ENCODE measurements at regions not wholly inside any gene's neighbourhood (a gene's known extent, or its start where the extent isn't known, plus 50 kb on each side); places are given as distances from the start of the nearest gene placed in this dataset.

DNA sequence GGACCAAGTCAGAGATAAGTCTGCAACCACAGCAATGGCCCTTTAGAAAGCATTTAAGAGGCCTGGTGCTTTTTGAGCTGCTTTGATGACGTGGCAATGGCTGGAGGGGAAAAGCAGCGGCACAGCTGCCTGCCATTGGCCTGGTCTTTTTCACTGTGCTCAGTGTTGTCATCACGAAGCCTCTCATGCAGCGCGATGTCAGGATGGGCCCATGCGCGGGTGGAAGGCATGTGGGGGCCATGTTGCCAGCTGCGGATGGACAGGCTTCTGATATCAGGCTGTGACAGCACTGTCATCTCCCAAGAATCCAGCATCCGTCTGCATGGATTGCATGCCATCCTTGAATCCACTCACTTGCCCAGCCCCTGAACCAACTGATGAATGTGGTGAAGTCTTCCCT lies 204.5 kb downstream of the ACKR3 start:
- no peak for TF ChIP-seq ZBTB7A (IDR thresholded peaks at IDR 0.05; ENCODE audit: low read depth)
- TF ChIP-seq CREB1 (IDR thresholded peaks at IDR 0.05; ENCODE audit: low read depth): no peak
- no peak for TF ChIP-seq YY1 (IDR thresholded peaks at IDR 0.05; ENCODE audit: low read depth)
- no peak for TF ChIP-seq TCF12 (IDR thresholded peaks at IDR 0.05; ENCODE audit: low read depth)
- TF ChIP-seq, protein P1, sequence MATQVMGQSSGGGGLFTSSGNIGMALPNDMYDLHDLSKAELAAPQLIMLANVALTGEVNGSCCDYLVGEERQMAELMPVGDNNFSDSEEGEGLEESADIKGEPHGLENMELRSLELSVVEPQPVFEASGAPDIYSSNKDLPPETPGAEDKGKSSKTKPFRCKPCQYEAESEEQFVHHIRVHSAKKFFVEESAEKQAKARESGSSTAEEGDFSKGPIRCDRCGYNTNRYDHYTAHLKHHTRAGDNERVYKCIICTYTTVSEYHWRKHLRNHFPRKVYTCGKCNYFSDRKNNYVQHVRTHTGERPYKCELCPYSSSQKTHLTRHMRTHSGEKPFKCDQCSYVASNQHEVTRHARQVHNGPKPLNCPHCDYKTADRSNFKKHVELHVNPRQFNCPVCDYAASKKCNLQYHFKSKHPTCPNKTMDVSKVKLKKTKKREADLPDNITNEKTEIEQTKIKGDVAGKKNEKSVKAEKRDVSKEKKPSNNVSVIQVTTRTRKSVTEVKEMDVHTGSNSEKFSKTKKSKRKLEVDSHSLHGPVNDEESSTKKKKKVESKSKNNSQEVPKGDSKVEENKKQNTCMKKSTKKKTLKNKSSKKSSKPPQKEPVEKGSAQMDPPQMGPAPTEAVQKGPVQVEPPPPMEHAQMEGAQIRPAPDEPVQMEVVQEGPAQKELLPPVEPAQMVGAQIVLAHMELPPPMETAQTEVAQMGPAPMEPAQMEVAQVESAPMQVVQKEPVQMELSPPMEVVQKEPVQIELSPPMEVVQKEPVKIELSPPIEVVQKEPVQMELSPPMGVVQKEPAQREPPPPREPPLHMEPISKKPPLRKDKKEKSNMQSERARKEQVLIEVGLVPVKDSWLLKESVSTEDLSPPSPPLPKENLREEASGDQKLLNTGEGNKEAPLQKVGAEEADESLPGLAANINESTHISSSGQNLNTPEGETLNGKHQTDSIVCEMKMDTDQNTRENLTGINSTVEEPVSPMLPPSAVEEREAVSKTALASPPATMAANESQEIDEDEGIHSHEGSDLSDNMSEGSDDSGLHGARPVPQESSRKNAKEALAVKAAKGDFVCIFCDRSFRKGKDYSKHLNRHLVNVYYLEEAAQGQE (IDR thresholded peaks at IDR 0.05; ENCODE audit: low read depth): no peak
- no peak for TF ChIP-seq EP300 (IDR thresholded peaks at IDR 0.05; ENCODE audit: borderline replicate concordance)
- TF ChIP-seq MAX (IDR thresholded peaks at IDR 0.05): no peak
- TF ChIP-seq FOXM1 (IDR thresholded peaks at IDR 0.05; ENCODE audit: borderline replicate concordance, low read depth): no peak
- TF ChIP-seq TAF1 (IDR thresholded peaks at IDR 0.05; ENCODE audit: low read depth): no peak

GRCh38 chr2:236775511-236775910 lies 205.9 kb downstream of the ACKR3 start:
- TF ChIP-seq NFIC (IDR thresholded peaks at IDR 0.05): no peak
- TF ChIP-seq ZBTB7A (IDR thresholded peaks at IDR 0.05; ENCODE audit: low read depth): no peak
- no peak for TF ChIP-seq CREB1 (IDR thresholded peaks at IDR 0.05; ENCODE audit: low read depth)
- no peak for TF ChIP-seq MAX (IDR thresholded peaks at IDR 0.05)
- no peak for TF ChIP-seq FOXM1 (IDR thresholded peaks at IDR 0.05; ENCODE audit: borderline replicate concordance, low read depth)
- no peak for TF ChIP-seq TEAD4 (IDR thresholded peaks at IDR 0.05)
- TF ChIP-seq EGR1 (IDR thresholded peaks at IDR 0.05): no peak
- no peak for TF ChIP-seq TAF1 (IDR thresholded peaks at IDR 0.05; ENCODE audit: low read depth)
- TF ChIP-seq, protein P2, sequence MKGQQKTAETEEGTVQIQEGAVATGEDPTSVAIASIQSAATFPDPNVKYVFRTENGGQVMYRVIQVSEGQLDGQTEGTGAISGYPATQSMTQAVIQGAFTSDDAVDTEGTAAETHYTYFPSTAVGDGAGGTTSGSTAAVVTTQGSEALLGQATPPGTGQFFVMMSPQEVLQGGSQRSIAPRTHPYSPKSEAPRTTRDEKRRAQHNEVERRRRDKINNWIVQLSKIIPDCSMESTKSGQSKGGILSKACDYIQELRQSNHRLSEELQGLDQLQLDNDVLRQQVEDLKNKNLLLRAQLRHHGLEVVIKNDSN (IDR thresholded peaks at IDR 0.05): no peak
- no peak for TF ChIP-seq YY1 (IDR thresholded peaks at IDR 0.05; ENCODE audit: low read depth)

DNA sequence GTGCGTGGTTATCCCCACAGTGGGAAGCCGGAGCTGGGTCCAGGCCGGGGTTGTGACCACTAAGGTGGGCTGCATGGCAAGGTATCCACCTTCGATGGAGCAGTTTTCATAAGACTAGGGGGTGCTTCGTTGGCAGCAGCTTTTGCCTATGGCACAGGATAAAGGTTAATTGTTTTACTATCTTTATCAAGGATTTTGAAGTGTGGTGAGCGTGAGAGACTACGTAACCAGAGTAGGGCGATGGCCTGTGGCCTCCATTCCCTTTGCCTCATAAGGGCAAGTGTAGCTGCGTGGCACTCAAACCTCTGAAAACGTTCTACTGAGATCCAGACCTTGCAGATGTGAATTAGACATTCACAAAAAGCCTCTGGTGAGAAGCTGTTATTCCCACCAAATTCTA lies 206.6 kb downstream of the ACKR3 start:
- TF ChIP-seq CEBPB (IDR thresholded peaks at IDR 0.05): no peak
- TF ChIP-seq NFIC (IDR thresholded peaks at IDR 0.05): no peak
- no peak for TF ChIP-seq TAF1 (IDR thresholded peaks at IDR 0.05; ENCODE audit: low read depth)
- no peak for TF ChIP-seq RAD21 (IDR thresholded peaks at IDR 0.05; ENCODE audit: low read depth)
- no peak for TF ChIP-seq EGR1 (IDR thresholded peaks at IDR 0.05)
- no peak for TF ChIP-seq TEAD4 (IDR thresholded peaks at IDR 0.05)
- TF ChIP-seq CREB1 (IDR thresholded peaks at IDR 0.05; ENCODE audit: low read depth): no peak
- TF ChIP-seq YY1 (IDR thresholded peaks at IDR 0.05; ENCODE audit: low read depth): no peak
- TF ChIP-seq, protein P1 (IDR thresholded peaks at IDR 0.05; ENCODE audit: low read depth): no peak
- TF ChIP-seq, protein P2 (IDR thresholded peaks at IDR 0.05): no peak

DNA sequence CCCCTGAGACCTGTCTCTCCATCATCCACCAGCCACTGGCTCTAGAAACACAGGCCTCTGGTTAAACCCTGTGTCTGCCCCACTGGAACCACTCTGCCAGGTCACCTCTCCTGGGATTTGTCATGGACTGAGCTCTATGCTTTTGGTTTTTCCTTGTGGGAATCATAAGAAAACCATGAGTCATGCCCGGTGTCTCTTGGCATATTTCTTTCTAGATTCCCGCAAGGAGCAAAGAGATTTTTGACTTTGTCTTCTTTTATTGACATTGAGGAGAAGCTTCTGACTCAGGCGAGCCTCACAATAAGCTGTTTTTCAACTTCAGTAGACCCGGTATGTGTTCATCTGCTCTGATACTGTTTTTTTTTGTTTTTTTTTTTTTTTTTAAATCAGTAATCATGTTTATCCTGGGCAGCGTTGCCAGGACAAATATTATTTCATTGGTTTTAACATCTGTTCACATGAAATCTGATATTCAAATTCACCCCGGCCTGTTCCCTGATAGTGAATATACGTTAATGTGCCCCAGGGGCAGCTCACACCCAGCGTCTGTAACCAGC lies 207.1 kb downstream of the ACKR3 start:
- TF ChIP-seq RAD21 (IDR thresholded peaks at IDR 0.05; ENCODE audit: low read depth) (no peak), CREB1 (IDR thresholded peaks at IDR 0.05; ENCODE audit: low read depth) (no peak), EP300 (IDR thresholded peaks at IDR 0.05; ENCODE audit: borderline replicate concordance) (no peak), TEAD4 (IDR thresholded peaks at IDR 0.05) (no peak), TCF12 (IDR thresholded peaks at IDR 0.05; ENCODE audit: low read depth) (no peak), FOXM1 (IDR thresholded peaks at IDR 0.05; ENCODE audit: borderline replicate concordance, low read depth) (no peak), MAX (IDR thresholded peaks at IDR 0.05) (no peak), YY1 (IDR thresholded peaks at IDR 0.05; ENCODE audit: low read depth) (no peak), CEBPB (IDR thresholded peaks at IDR 0.05) (no peak), ZBTB7A (IDR thresholded peaks at IDR 0.05; ENCODE audit: low read depth) (no peak), EGR1 (IDR thresholded peaks at IDR 0.05) (no peak), TAF1 (IDR thresholded peaks at IDR 0.05; ENCODE audit: low read depth) (no peak), NFIC (IDR thresholded peaks at IDR 0.05) (no peak)
- TF ChIP-seq, protein P2 (IDR thresholded peaks at IDR 0.05): no peak
- TF ChIP-seq, protein P1 (IDR thresholded peaks at IDR 0.05; ENCODE audit: low read depth): no peak

Measured in Ishikawa (cell line).